GM21447 (cell line): ENCODE measurements at regions not wholly inside any gene's neighbourhood (a gene's known extent, or its start where the extent isn't known, plus 50 kb on each side); places are given as distances from the start of the nearest gene placed in this dataset.
A peak's percentile ranks its signal among the peaks of the same experiment; 100 is the strongest.
"Not testable (repeated sequence)": the region's sequence is repeated elsewhere in the genome, so short reads cannot be mapped to it uniquely, and the experiment has no call there.

Source experiments
- ATAC-seq: cut with Tn5 transposase; IDR thresholded peaks from one replicate; pipeline ENCODE4 v1.9.1; 2021; ENCODE audit not compliant: unreplicated experiment

GRCh38 chr5:177941386-177941785, 54.7 kb downstream of the PROP1 start:
- not testable (repeated sequence) for ATAC-seq

- ATAC-seq, result not testable (repeated sequence)
Observed at GRCh38 chr5:177939246-177940171, 56.5 kb downstream of the PROP1 start.

GRCh38 chr5:177938767-177939166, 57.3 kb downstream of the PROP1 start:
- not testable (repeated sequence) for ATAC-seq

GRCh38 chr5:177934233-177934632, 61.8 kb downstream of the PROP1 start:
- not testable (repeated sequence) for ATAC-seq

- not testable (repeated sequence) for ATAC-seq
Observed at GRCh38 chr5:177930269-177931022, 65.6 kb downstream of the PROP1 start.

GRCh38 chr5:177929618-177930017, 66.4 kb downstream of the PROP1 start:
- ATAC-seq, result not testable (repeated sequence)

- not testable (repeated sequence) for ATAC-seq
Observed at GRCh38 chr5:177927500-177927899, 68.5 kb downstream of the PROP1 start.

GRCh38 chr5:177924577-177924976, 71.5 kb downstream of the PROP1 start:
- not testable (repeated sequence) for ATAC-seq

GRCh38 chr5:177923837-177924236, 72.2 kb downstream of the PROP1 start:
- not testable (repeated sequence) for ATAC-seq

- ATAC-seq, result not testable (repeated sequence)
Observed at GRCh38 chr5:177923189-177923588, 72.9 kb downstream of the PROP1 start.

GRCh38 chr5:177909261-177909660, 86.8 kb downstream of the PROP1 start:
- ATAC-seq, result not testable (repeated sequence)

GRCh38 chr5:177902806-177903205, 93.2 kb downstream of the PROP1 start:
- not testable (repeated sequence) for ATAC-seq

GRCh38 chr5:177900066-177900465, 96.0 kb downstream of the PROP1 start:
- ATAC-seq, result not testable (repeated sequence)

- not testable (repeated sequence) for ATAC-seq
Observed at GRCh38 chr5:177894681-177895453, 101.2 kb downstream of the PROP1 start.

- not testable (repeated sequence) for ATAC-seq
Observed at GRCh38 chr5:177892357-177892665, 103.7 kb downstream of the PROP1 start.

GRCh38 chr5:177891547-177892356, 104.3 kb downstream of the PROP1 start:
- peak; percentile 91 for ATAC-seq

- ATAC-seq, result not testable (repeated sequence)
Observed at GRCh38 chr5:177883295-177883694, 100.6 kb upstream of the FAM153A start.

GRCh38 chr5:177875900-177876238, 93.2 kb upstream of the FAM153A start:
- peak; percentile 10 for ATAC-seq

GRCh38 chr5:177875013-177875899, 92.6 kb upstream of the FAM153A start:
- peak; percentile 75 for ATAC-seq
